HG02970 (cell line): ENCODE measurements at regions not wholly inside any gene's neighbourhood (a gene's known extent, or its start where the extent isn't known, plus 50 kb on each side); places are given as distances from the start of the nearest gene placed in this dataset.
"Not testable (repeated sequence)": the region's sequence is repeated elsewhere in the genome, so short reads cannot be mapped to it uniquely, and the experiment has no call there.

Experiments
- ATAC-seq: cut with Tn5 transposase; IDR thresholded peaks from one replicate; pipeline ENCODE4 v1.9.1; 2021; ENCODE audit warnings: mild to moderate bottlenecking, moderate library complexity, moderate number of reproducible peaks; ENCODE audit not compliant: unreplicated experiment, low FRiP score

DNA sequence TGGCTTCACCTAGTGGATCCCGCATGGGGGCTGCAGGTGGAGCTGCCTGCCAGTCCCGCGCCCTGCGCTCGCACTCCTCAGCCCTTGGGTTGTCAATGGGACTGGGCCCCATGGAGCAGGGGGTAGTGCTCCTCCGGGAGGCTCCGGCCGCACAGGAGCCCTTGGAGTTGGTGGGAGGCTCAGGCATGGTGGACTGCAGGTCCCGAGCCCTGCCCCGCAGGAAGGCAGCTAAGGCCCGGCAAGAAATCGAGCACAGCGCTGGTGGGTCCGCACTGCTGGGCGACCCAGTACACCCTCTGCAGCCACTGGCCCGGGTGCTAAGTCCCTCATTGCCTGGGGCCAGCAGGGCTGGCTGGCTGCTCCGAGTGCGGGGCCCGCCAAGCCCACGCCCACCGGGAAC lies 231.2 kb upstream of the TECRL start:
- not testable (repeated sequence) for ATAC-seq

DNA sequence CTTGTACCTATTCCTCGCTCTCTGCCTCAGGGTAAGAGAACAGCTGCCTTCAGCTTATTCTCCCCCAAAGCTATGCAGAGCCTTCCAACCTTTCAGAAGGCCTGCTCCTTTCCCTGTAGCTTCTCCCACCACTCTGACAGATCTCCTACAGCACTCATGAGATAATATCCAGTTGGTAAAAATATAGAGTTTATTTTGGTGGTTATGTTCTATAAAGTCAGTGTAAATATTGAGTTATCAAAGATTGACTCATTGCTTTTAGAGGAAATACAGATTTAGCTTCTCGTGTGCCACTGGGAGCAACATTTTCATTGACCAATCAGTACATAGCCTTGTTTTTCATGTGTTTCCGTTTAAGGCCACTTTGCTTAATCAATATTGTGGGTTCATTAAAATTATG lies 216.2 kb upstream of the TECRL start:
- ATAC-seq, result no peak

DNA sequence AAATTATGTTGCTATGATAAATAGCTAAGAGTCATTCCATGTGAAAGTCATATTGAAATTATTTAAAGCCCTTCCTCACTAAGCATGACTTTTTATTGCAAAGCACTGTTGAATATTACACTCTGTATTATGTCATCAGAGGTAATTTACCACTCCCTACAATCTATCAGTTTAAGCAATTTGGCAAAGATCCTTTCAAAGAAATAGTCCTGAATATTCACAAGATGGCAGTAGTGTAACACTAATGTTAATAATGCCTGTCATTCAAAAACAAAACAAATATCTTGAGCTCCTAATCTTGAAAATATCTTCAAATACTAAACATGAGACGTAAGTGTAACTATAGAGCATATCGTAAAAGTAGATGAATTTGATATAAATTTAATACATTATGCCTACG lies 208.6 kb upstream of the TECRL start:
- ATAC-seq, result no peak

DNA sequence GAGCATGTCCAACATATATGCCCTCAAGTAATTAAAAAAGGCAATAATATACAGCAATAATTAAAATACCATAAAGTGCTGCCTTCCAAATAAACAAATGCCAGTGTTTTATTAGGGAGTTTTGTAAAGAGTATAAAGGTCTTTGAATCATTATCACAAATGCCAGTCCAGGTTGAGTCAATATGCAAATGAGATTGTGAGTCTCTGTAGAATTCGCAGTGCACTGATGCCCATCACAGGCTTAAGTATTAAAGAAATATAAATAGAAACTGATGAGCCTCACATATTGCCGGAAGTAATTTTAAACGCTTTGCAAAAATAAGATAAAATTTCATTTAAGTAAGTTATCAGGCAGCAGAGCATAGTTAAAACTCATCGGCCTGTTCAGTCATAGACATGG lies 205.0 kb upstream of the TECRL start:
- no peak for ATAC-seq

DNA sequence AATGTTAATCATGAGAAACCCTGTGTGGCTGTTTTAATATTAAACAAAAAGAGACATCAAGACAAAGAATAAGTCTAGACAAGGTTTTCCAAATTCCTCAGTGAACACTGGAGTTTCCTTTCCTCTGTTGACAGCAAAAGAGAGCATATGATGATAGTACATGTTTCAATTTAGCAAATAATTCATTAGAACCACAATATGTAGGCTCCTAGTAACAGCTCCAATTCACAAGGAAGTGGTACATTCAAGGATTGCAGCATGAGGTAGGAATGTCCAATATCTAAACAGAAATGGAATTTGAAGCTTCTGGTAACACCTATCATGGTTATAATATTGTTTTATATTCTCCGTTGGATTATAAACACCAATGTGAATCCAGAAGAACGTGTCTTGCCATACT lies 203.8 kb upstream of the TECRL start:
- ATAC-seq, result no peak

DNA sequence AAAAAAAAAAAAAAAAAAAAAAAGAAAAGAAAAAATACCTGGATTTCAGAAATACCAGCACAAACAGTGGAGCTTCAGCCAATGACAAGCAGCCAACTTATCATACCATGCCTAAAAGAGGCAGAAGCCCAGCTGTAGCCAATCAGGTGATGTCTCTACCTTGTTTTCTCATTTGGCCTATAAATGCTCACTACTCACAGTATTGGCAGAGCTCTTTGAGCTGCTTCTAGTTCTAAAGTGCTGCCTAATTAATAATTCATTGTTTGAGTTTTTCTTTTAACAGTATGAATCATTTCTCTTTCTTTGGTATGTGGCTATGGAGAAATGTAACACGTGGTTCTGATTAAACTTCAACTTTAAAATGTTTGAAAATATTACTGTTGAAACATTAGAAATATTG lies 188.8 kb upstream of the TECRL start:
- no peak for ATAC-seq

DNA sequence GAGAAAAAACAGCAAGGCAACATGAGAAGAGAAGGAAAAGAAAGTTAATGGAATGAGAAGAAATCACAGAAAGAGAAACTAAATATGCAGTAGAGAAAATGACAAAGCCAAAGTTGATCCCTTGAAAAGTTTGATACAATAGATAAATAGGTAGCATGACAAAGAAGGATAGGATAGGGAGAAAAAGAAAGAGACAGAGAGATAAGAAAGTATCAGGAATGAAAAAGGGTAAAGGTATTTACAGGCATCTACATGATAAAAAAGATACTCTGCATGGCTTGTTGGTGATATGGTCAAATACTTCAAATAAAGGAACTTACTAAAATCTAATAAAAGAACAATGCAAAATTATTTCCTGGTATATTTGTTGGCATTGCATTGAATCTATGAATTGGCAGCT lies 185.5 kb upstream of the TECRL start:
- no peak for ATAC-seq

DNA sequence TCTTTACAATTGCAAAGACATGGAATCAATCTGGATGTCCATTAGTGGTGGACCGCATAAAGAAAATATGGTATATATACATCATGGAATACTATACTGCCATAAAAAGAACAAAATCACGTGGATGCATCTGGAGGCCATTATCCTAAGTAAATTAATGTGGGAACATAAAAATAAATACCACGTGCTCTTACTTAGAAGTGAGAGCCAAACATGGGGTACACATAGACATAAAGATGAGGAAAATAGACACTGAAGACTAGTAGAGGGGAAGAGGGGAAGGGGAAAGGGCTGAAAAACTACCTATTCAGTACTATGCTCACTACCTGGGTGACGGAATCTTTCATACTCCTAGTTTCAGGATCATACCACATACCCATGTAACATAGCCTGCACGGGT lies 179.3 kb upstream of the TECRL start:
- no peak for ATAC-seq

DNA sequence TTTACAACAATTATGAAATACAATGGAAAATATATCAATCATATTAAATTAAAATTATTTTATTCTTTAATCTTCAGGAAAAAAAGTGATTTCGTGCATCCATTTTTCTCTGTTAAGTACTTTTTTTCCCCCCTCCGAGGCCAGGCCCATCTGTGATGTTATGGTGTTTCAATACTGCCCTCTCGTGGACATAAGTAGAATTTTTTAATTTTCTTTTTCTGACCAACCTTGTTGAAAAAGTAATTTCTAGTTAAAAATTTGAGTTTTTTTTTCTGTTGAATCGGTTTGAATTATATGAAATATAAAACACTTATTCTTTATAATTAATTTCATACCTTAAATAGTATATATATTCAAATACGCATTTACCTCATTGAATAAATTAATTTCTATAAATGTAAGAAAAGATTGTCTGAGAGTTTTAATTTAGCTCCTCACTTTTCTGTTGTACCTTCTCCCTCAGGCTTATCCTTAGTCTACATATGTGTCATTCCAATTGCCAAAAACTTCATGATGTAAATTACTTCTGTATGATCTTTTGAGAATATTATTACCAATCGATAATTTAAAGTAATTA lies 175.8 kb upstream of the TECRL start:
- ATAC-seq, result no peak

DNA sequence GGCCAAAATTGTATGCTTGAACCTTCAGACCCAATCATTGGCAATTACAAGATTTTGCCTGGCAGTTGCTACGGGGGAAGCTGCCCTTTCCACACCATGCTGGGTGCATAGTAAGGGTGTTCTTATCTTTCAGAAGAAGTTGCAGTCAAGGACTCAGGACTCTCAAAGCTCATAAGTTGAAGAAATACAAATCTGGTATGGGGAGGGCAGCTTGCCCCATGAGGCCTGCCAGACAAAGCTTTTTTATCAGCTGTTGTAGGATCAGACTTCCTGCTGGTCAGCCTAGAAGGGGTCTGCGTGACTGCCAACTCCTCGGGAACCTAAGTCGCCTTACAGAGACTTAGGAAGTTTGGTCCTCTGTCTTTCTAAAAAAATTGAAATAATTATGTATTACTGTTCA lies 174.9 kb upstream of the TECRL start:
- ATAC-seq, result no peak

DNA sequence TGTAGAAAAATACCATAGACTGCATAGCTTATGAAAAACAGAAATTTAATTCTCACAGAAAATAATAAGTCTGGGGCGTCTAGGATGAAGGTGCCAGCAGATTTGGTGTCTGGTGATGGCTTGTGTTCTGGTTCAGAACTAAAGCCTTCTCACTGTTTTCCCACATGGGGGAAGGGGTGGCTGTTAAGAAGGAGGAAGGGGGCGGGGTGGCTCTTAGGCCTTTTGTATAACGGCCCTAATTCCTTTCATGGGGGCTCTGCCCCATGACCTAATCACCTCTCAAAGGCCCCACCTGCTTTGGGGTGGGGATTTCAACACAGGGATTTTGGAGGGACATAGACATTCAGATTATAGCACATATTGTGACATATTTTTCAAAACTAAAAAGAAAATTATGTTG lies 173.2 kb upstream of the TECRL start:
- no peak for ATAC-seq

DNA sequence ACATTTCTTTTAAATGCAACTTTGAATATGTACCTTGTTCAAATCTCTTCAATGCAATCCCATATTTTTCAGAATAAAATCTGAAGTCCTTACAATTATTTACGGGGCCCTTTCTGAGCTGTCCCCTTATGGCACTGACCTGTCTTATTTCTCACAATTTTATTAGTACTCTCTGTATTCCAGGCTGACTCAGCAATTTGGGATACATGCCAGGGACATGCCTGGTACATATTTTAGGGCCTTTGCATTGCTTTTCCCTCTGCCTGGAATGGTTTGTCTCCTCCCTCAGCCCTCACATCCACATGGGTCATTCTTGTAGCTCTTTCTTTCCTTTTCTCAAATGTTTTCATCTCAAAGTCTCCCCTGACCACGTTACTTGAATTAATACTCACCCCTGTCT lies 172.2 kb upstream of the TECRL start:
- no peak for ATAC-seq

DNA sequence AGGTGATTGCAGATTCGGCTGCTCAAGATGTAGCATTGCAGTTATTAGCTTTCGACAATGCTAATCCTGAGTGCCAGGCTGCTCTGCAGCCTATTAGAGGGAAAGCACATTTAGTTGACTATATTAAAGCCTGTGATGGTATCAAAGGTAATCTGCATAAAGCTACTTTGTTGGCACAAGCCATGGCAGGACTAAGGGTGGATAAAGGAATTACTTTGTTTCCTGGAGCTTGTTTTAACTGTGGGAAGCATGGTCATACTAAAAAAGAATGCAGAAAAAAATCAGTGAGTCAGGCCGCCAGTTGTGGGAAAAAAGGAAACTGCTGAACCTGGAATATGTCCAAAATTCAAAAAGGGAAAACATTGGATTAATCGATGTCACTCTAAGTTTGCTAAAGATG lies 154.9 kb upstream of the TECRL start:
- ATAC-seq, result no peak

DNA sequence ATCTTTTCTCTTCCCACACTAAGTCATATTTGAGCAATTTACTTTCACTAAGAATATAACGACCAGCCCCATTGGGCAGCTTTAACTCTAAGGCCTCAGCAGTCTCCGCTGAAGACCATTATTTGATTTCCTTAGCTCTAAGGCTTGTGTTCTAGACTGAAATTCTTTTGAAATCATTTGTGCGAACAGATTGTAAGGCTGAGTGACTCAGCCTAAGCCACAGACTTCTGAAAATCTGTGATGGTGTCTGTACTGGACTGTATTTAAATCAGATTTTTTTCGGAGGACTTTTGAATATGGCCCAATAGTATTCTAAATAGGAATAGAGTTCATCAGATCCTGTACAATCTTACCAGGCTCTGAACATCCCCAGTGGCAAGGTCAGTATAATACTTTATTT lies 150.3 kb upstream of the TECRL start:
- no peak for ATAC-seq

DNA sequence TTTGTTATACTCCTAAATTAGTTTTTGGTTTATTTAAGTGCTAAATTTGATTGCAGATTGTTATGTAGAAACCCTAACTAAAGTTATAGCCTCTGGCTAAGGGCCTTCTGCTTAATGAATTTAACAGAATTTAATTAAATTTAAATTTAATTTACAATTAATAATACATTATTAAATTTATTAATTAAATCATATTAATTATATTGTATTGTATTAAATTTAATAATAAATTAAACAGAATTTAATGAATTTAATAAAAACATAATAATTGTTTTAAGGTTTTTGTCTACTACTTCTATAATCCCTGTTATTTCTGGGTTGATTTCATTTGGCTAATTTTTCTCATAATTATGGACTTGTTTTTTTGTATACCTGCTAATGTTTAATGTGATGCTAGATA lies 141.9 kb upstream of the TECRL start:
- ATAC-seq, result no peak

DNA sequence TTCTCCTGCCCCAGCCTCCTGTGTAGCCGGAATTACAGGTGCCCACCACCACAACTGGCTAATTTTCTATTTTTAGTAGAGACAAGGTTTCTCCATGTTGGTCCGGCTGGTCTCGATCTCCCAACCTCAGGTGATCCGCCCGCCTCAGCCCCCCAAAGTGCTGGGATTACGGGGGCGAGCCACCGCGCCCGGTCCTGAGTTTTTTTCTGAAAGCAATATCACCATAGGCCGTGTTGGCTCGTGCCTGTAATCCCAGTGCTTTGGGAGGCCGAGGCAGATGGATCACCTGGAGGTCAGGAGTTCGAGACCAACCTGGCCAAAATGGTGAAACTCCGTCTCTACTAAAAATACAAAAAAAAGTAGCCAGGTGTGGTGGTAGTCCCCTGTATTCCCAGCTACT lies 136.3 kb upstream of the TECRL start:
- no peak for ATAC-seq

DNA sequence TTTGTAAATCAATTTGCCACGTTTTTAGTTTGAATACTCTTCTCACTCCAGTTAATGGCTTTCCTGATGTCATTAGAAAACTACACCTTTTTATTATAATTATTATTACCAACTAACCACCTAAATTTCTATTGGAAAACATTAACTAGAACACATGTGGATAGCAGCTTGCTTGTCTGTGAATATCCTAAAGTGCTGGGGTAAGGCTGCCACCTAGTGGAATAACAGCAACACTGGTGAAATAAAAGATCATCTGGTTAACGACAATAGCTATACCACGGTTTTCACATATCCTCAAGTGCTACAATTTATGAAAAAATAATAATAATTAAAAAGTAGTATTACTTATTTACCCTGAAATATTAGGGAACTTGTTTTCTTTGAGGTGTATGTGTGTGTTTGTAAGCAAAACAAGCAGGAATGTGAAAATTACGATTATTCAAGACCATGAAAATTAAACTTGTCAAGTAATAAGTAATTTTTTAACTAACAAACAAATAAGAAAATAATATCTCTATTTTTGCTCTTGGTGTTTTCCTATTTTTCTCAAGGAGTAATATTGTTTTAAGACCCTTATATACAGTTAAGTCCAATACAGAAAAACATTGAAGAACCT lies 130.1 kb upstream of the TECRL start:
- peak; percentile 96 for ATAC-seq

DNA sequence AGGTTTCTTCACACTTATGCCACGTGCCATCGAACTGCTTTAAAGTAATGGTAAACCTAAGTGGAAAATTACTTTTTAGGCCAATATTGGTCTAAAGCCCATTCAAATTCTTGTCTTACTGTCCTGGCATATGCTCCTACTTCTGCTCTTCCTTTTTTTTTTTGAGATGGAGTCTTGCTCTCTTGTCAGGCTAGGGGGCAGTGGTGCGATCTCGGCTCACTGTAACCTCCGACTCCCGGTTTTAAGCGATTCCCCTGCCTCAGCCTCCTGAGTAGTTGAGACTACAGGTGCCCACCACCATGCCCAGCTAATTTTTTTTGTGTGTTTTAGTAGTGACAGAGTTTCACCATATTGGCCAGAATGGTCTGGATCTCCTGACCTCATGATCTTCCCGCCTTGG lies 129.0 kb upstream of the TECRL start:
- ATAC-seq, result no peak

DNA sequence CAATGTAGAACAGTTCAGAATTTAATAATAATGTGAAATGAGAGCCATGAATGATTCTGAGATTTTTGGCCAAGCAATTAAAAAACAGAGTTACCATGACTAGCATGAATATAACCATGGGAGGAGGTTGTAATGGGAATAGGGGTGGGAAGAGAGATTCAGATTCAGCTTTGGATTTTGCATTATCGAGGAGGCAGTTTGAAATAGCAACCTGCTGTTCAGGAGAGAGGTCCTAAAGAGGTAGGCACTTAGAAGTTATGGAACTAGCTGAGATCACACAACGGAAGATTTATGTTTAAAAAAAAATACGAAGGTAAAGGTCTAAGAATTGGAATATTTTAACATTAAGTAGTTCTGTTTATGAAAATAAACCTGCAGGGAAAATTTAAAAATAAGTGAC lies 124.4 kb upstream of the TECRL start:
- ATAC-seq, result no peak

DNA sequence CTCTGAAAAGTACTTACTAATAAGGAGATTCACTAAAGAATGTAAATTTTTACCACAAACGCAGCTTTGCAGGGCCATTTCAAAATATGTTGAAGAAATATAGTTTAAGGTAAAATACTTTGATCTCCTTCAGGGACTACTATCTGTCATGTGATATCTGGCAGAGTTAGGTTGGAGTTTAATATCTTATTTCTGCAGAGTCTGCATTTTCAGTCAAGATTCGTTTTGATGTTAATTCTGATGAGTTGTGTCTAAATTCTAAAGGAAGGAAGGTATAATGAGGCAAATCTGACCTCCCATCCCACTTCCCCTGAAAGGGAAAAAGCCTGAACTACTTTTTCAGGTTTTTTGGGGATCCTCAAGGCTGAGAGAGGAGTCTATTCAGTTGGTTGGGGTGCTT lies 123.9 kb upstream of the TECRL start:
- ATAC-seq, result no peak

DNA sequence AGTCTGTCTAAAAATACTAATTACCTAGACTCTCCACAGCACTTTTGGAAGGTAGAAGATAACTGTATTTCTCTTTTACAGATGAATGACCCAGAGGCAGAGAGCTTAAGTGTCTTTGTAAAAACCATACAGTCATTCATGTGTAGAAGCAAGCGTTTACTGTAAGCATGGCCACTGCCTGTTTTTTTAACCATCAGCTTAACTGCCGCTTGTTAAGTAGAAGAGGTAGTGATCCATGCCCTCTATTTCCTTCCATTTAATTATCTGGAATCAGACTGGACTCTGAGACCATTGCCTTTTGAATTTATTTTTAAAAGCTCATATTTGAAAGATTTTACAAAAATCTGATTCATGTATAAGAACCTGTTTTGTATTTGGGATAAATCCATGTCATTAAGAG lies 111.2 kb upstream of the TECRL start:
- no peak for ATAC-seq

DNA sequence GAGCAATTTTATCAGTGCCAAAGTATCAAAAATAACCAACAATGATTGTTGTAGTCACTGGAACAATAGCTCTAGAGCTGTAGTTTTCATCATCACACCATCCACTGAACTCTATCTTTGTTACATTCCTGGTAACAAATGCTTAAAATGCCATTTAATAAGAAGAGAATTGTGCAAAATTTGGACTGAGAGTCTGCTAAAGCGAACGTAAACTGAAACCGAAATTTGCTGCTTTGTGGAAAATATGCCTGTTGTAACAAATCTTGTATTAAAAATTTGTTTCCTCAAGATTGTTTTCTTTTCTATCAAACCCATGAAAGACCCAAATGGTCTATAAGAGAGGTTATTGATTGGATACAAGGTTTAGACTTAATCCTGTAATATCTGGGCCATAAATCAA lies 109.3 kb upstream of the TECRL start:
- ATAC-seq, result no peak

DNA sequence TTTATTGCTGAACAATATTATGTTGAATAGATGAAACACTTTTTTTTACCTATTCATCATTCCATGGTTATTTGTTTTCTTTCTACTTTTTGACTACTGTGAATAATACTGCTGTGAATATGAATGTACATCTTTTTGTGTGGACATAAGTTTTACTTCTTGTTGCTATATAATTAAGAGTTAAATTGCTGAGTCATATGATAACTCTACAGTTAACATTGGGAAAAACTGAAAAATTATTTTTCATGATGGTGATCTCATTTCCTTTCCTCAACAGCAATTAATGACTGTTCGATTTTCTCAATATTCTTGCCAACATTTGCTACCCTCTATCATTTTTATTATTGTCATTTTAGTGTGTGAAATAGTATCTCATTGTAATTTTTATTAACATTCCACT lies 106.9 kb upstream of the TECRL start:
- no peak for ATAC-seq
